ENCODE measurements at regions not wholly inside any gene's neighbourhood (a gene's known extent, or its start where the extent isn't known, plus 50 kb on each side); places are given as distances from the start of the nearest gene placed in this dataset.

- TF ChIP-seq REST (IDR thresholded peaks at IDR 0.05; ENCODE audit: low read depth) (no peak), EP300 (IDR thresholded peaks at IDR 0.05; ENCODE audit: borderline replicate concordance) (no peak), TAF1 (IDR thresholded peaks at IDR 0.05; ENCODE audit: low read depth) (no peak), YY1 (IDR thresholded peaks at IDR 0.05; ENCODE audit: low read depth) (no peak)
Measured at GRCh38 chr4:137384476-137384875, 147.8 kb downstream of the PCDH18 start.

Data from Ishikawa (cell line).